Coronary artery (tissue), 2 donors: ENCODE measurements at regions not wholly inside any gene's neighbourhood (a gene's known extent, or its start where the extent isn't known, plus 50 kb on each side); places are given as distances from the start of the nearest gene placed in this dataset.

Experiments used
- DNase-seq: peaks from one replicate; pipeline ENCODE4 v3.0.0-alpha.2; 2017; ENCODE audit warnings: low spot score
- H3K27ac ChIP-seq, 2 donors: fragments of 200-600 bp; sonication (generic); one replicate each; pipeline ENCODE4 v1.5.1; 2016 to 2019
- H3K4me3 ChIP-seq: fragments of 200-600 bp; sonication (generic); 2 replicates; pipeline ENCODE4 v1.5.1; 2016; ENCODE audit warnings: mild to moderate bottlenecking, moderate library complexity
- TF ChIP-seq, protein P1 (sequence below): fragments of 200-600 bp; sonication (generic); IDR thresholded peaks from one replicate; pipeline ENCODE4 v1.5.1; 2019; ENCODE audit warnings: antibody characterized with exemption

DNA sequence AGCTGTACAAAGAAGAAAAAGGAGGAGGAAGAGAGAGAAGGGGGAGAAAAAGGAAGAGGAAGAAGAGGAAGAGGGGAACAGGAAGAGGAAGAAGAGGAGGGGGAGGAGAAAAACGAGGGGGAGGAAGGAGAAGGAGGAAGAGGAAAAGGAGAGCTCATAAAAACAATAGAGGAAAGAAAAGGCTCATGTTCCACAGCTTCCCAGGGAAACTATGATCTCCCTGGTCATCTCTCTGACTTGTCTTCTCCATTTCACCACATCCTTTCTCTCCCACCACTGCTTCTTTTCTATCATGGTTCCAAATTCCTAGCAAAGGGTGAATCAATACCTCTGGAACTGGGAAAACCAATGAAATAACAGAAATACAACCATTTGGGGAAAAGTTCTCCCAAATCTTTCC is 254.1 kb upstream of the ERCC4 start:
- TF ChIP-seq, protein P1, sequence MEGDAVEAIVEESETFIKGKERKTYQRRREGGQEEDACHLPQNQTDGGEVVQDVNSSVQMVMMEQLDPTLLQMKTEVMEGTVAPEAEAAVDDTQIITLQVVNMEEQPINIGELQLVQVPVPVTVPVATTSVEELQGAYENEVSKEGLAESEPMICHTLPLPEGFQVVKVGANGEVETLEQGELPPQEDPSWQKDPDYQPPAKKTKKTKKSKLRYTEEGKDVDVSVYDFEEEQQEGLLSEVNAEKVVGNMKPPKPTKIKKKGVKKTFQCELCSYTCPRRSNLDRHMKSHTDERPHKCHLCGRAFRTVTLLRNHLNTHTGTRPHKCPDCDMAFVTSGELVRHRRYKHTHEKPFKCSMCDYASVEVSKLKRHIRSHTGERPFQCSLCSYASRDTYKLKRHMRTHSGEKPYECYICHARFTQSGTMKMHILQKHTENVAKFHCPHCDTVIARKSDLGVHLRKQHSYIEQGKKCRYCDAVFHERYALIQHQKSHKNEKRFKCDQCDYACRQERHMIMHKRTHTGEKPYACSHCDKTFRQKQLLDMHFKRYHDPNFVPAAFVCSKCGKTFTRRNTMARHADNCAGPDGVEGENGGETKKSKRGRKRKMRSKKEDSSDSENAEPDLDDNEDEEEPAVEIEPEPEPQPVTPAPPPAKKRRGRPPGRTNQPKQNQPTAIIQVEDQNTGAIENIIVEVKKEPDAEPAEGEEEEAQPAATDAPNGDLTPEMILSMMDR = no peak
- Histone ChIP-seq H3K4me3 (no peak overlapping the region), H3K27ac (no peak overlapping the region)
- no peak for DNase-seq

- no peak for DNase-seq
- Histone ChIP-seq H3K4me3 (no peak overlapping the region), H3K27ac (no peak overlapping the region)
- TF ChIP-seq, protein P1 = no peak
Measured at GRCh38 chr16:13672196-13672595, 247.8 kb upstream of the ERCC4 start.

DNA sequence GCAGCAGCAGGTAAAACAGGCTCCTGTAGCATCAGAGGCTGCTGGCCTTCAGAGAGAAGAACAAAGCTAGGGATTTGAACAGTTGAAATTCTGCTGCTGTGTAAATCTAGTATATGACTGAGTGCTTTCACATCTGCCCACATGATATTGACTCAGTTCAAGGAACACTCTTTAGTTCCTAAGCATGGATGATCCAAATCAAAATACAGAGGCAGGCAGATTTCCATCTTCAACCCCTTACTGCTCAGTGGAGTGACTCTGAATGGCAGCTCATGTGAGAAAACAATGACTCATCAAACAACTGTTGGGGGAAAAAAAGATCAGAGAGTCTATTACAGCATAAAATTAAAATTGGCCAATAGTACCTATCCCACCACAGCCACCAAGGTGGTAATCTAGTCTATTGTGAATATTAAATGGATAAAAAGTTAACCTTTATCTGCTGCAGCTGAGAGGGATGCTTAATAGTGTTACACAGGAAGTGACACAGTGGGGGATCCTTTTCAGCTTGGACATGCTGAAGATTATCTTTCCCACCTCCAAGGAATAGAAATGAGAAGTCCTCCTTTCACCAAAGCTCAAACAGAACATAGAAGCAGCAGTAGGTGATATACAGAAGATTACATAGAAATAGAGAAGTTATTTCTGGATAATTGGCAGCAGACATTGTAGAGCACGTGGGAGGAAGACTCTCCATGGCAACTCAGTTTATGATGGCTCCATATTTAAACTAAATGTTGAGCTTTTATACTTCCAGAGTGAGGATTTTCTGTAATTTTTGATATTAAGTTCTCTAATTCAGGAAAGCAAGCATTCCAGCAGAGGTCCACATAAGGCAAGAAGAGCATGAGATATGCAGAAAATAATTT is 239.7 kb upstream of the ERCC4 start:
- TF ChIP-seq, protein P1 = no peak
- no peak for DNase-seq
- Histone ChIP-seq H3K4me3 (no peak overlapping the region), H3K27ac (no peak overlapping the region)

GRCh38 chr16:13684819-13685563 is 235.0 kb upstream of the ERCC4 start:
- TF ChIP-seq, protein P1 = no peak
- no peak for DNase-seq
- no peak overlapping the region for H3K27ac ChIP-seq
- H3K4me3 ChIP-seq = no peak overlapping the region

- H3K27ac ChIP-seq = no peak overlapping the region
- TF ChIP-seq, protein P1 = no peak
- H3K4me3 ChIP-seq = no peak overlapping the region
- no peak for DNase-seq
Measured at GRCh38 chr16:13696017-13696416, 223.9 kb upstream of the ERCC4 start.

DNA sequence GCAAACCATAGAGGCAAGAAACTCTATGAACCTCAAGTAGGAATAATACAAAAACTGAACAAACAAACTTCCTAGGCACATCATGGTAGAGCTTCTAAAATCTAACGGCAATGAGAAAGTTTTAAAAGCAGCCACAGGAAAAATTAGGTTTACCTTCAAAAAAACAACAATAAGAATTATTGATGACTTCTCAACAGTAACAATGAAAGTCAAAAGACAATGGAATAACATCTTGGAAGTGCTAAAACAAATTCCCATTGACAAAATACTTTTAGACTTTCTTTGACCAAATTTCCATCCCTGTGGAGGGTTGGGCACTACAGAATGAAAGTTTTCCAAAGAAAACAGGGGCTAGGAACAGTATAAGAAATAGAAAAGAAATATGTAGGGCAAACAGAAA is 222.9 kb upstream of the ERCC4 start:
- Histone ChIP-seq H3K4me3 (no peak overlapping the region), H3K27ac (no peak overlapping the region)
- TF ChIP-seq, protein P1 = no peak
- DNase-seq = no peak
